ENCODE measurements at regions not wholly inside any gene's neighbourhood (a gene's known extent, or its start where the extent isn't known, plus 50 kb on each side); places are given as distances from the start of the nearest gene placed in this dataset.
"Not testable (repeated sequence)": the region's sequence is repeated elsewhere in the genome, so short reads cannot be mapped to it uniquely, and the experiment has no call there.

DNA sequence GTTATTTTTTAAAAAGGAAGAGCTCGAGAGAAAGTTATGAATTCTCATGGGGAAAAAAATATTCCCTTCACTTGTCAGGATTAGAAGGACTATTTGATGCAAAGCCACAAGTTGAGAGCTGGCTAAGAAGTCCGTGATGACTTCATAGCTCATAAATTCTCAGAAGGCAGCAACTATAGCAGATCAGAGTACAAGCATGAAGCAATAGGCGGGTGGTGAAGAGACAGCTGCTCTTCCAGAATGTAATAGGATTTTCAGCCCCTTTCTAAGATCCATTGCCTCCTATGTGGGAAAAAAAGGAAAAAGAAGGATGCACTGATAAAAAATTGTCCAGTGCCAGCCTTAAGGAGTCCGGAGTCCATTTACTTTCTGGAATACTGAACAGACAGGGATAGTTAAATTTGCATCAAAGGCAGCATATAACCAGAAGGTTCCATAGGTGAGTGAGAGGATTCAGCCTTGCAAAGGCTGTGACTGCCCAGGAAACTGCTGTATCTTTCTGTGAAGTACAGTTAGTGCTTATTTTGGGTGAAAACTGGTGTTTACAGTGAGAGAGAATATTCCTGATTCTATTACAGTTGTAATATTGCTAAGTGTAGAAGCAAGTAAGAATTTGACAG lies 929.5 kb upstream of the ALCAM start:
- no peak overlapping the region for H3K4me3 ChIP-seq (ENCODE audit: low read depth, low read length)
- TF ChIP-seq, protein P1, sequence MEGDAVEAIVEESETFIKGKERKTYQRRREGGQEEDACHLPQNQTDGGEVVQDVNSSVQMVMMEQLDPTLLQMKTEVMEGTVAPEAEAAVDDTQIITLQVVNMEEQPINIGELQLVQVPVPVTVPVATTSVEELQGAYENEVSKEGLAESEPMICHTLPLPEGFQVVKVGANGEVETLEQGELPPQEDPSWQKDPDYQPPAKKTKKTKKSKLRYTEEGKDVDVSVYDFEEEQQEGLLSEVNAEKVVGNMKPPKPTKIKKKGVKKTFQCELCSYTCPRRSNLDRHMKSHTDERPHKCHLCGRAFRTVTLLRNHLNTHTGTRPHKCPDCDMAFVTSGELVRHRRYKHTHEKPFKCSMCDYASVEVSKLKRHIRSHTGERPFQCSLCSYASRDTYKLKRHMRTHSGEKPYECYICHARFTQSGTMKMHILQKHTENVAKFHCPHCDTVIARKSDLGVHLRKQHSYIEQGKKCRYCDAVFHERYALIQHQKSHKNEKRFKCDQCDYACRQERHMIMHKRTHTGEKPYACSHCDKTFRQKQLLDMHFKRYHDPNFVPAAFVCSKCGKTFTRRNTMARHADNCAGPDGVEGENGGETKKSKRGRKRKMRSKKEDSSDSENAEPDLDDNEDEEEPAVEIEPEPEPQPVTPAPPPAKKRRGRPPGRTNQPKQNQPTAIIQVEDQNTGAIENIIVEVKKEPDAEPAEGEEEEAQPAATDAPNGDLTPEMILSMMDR (conservative IDR thresholded peaks at IDR 0.05; ENCODE audit: low read depth, low read length), result no peak
- peak; percentile 42 for DNase-seq (ENCODE audit: low read depth)

DNA sequence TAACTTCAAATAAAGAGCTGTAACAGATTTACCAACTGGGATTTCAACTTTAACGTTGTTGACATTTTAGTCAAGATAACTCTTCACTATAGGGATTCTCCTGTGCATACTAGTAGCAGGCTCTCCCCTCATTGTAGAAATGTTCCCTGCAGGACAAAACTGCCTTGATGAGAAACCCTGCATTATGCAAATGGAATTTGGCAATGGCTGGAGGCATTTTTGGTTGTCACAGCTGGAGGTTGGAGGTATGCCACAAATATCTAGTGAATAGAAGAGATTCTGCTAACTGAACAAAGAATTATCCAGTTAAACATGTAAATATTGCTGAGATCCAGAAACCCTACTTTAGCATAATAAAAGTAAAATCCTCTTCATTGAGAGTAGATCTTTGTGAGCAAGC lies 928.8 kb upstream of the ALCAM start:
- no peak for DNase-seq (ENCODE audit: low read depth)
- H3K4me3 ChIP-seq (ENCODE audit: low read depth, low read length), result no peak overlapping the region
- TF ChIP-seq, protein P1 (conservative IDR thresholded peaks at IDR 0.05; ENCODE audit: low read depth, low read length), result no peak

DNA sequence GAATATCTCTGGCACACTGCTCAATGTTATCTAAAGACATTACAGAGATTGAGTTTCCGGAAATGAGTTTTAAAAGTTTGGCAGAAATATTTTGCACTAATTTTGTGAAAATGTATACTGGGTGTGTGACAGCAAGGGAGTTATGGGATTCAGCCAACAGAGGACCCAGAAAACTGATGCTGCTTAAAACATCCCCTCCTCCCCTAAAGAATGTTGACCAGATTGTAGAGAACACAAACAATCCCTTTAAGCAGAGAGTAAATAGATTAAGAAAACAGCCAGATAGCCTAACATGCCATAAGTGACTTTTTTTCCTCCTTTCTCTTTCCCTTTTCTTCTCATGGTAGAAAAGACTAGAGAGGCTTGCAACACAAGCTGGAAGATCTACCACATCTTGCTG lies 928.0 kb upstream of the ALCAM start:
- TF ChIP-seq, protein P1 (conservative IDR thresholded peaks at IDR 0.05; ENCODE audit: low read depth, low read length), result no peak
- H3K4me3 ChIP-seq (ENCODE audit: low read depth, low read length), result no peak overlapping the region
- DNase-seq (ENCODE audit: low read depth), result no peak

DNA sequence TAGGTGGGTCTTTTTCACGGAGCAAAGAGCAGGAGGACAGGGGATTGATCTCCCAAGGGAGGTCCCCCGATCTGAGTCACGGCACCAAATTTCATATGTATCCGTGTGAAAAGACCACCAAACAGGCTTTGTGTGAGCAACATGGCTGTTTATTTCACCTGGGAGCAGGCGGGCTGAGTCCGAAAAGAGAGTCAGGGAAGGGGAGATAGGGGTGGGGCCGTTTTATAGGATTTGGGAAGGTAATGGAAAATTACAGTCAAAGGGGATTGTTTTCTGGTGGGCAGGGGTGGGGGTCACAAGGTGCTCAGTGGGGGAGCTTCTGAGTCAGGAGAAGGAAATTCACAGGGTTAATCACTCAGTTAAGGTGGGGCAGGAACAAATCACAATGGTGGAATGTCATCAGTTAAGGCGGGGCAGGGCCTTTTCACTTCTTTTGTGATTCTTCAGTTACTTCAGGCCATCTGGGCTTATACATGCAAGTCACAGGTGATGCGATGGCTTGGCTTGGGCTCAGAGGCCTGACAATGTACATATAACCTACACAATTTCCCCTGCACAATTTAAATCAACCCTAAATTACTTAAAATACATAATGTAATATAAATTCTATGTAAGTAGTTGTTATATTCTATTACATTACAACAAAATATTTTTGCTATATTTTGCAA lies 921.3 kb upstream of the ALCAM start:
- not testable (repeated sequence) for DNase-seq (ENCODE audit: low read depth); H3K4me3 ChIP-seq (ENCODE audit: low read depth, low read length)

DNA sequence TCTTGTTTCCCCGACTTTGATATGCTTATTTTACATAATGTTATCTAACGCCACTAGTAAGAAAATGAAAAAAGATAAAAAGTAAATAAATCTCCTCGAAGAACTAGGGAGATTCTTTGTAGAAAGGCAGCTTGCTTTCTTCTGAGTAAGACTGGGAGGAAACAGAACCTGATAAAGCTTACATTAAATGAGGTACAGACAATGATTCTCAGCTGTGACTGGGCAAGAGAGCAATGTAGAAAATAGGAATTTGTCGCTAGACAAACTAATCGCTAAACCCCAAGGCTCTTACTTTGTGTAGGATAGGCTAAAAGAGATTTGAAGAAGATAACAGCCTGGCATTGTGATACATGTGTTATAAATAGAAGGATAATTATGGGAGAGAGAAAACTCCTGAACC lies 919.0 kb upstream of the ALCAM start:
- TF ChIP-seq, protein P1 (conservative IDR thresholded peaks at IDR 0.05; ENCODE audit: low read depth, low read length), result no peak
- H3K4me3 ChIP-seq (ENCODE audit: low read depth, low read length), result no peak overlapping the region
- DNase-seq (ENCODE audit: low read depth), result no peak

DNA sequence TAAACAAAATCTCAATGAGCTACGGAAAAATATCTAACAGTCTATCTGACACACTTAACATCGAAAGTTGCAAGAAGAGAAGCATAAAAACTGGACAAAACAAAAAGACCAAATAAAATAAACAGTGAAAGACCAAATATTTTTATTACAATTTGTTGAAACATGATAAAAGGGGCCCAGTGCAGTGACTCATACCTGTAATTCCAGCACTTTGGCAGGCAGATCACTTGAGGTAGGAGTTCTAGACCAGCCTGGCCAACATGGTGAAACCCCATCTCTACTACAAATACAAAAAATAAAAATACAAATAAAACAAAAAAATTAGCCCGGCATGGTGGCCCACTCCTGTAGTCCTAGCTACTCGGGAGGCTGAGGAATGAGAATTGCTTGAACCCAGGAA lies 914.0 kb upstream of the ALCAM start:
- TF ChIP-seq, protein P1 (conservative IDR thresholded peaks at IDR 0.05; ENCODE audit: low read depth, low read length), result no peak
- no peak for DNase-seq (ENCODE audit: low read depth)
- no peak overlapping the region for H3K4me3 ChIP-seq (ENCODE audit: low read depth, low read length)

DNA sequence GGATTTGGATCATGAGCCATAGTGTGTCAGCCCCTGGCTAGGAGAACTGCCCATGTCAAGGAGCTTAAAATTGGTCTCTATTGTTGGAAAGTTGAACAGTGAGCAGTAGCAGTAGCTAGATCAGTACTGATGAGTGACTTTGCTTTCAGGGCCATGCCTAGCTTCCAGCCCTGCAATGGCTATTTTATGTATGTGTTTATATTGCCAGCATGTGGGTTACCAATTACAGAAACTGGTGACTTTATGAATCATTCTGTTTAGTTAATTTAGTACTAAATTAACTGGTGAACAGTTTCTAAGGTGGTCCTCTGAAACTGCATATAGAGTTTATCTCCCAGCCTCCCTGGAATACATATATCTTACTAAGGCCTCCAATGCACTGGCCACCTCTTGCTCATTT lies 908.1 kb upstream of the ALCAM start:
- DNase-seq (ENCODE audit: low read depth), result peak; percentile 36
- no peak overlapping the region for H3K4me3 ChIP-seq (ENCODE audit: low read depth, low read length)
- TF ChIP-seq, protein P1 (conservative IDR thresholded peaks at IDR 0.05; ENCODE audit: low read depth, low read length), result no peak
